ENCODE measurements at regions not wholly inside any gene's neighbourhood (a gene's known extent, or its start where the extent isn't known, plus 50 kb on each side); places are given as distances from the start of the nearest gene placed in this dataset.

DNA sequence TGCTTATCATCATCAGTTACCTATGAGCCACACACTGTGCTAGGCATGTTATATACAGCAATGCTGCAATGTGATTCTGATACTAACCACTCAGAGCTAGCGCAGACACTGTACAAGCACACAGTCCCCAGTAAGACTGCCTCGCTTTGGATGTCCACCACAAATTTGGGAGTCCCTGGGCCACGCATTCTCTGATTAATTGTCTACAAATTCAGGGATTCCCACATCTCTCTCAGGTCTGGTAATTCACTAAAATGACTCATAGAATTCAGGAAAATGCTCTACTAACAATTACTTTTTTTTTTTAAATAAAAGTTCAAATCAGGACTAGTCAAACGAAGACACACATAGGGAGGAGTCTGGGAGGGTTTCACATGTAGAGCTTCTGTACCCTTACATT is 652.1 kb upstream of the AADAT start:
- in situ Hi-C loops (cut with MboI) (no loop called here), intact Hi-C loops (cut with micrococcal nuclease) (no loop called here)
- no peak overlapping the region for H3K27ac ChIP-seq (ENCODE audit: extremely low read depth, low read depth, low read length)
- no TSS peak for BruUV-seq (replicated peaks)
- ChIA-PET CTCF (ENCODE audit: low intra/inter-chr PET ratio) (no interaction called here), POLR2A (no interaction called here)
- H3K36me3 ChIP-seq (ENCODE audit: control insufficient read depth, insufficient read depth, low read length), result no peaks in the 10 kb centered on the region
- H4K20me1 ChIP-seq (replicated peaks; ENCODE audit: control insufficient read depth, insufficient read depth, low read length), result no peaks in the 10 kb centered on the region
- H3K4me1 ChIP-seq (replicated peaks in 1 of 2; ENCODE audit: control insufficient read depth in 2 of 2, insufficient read depth in 2 of 2, low read length in 2 of 2), result no peaks in the 10 kb centered on the region
- no peaks in the 10 kb centered on the region for H3K9me3 ChIP-seq (replicated peaks; ENCODE audit: control insufficient read depth, insufficient read depth, low read depth, low read length)
- no peak overlapping the region for H2AFZ ChIP-seq (ENCODE audit: low read depth, low read length)
- ATAC-seq (no peak), DNase-seq (ENCODE audit: extremely low read depth in 1 of 4, low spot score in 3 of 4) (no peak), FAIRE-seq (no peak)
- H3K9me1 ChIP-seq (ENCODE audit: control insufficient read depth, insufficient read depth, low read length), result no peaks in the 10 kb centered on the region
- no peak overlapping the region for H3K9ac ChIP-seq (ENCODE audit: insufficient read depth in 1 of 2, low read depth in 2 of 2, low read length in 2 of 2)
- WGBS (ENCODE audit: insufficient coverage, low coverage, missing lambda C conversion rate), result 0% methylated on average over 4 of the region's 4 CpGs
- no peak overlapping the region for H3K4me3 ChIP-seq
- TF ChIP-seq GATAD2A (IDR thresholded peaks at IDR 0.05), result no peak
- TF ChIP-seq NFYB (IDR thresholded peaks at IDR 0.05; ENCODE audit: extremely low read depth, insufficient read length), result no peak
- no peak for TF ChIP-seq TRIM24 (IDR thresholded peaks at IDR 0.05)
- H3K4me2 ChIP-seq (ENCODE audit: insufficient read depth, low read length), result no peak overlapping the region
- H3K27me3 ChIP-seq (ENCODE audit: control insufficient read depth in 2 of 2, insufficient read depth in 2 of 2, low read length in 2 of 2), result no peaks in the 10 kb centered on the region
- no peaks in the 10 kb centered on the region for H3K79me2 ChIP-seq (ENCODE audit: control insufficient read depth, insufficient read depth, low read length)

DNA sequence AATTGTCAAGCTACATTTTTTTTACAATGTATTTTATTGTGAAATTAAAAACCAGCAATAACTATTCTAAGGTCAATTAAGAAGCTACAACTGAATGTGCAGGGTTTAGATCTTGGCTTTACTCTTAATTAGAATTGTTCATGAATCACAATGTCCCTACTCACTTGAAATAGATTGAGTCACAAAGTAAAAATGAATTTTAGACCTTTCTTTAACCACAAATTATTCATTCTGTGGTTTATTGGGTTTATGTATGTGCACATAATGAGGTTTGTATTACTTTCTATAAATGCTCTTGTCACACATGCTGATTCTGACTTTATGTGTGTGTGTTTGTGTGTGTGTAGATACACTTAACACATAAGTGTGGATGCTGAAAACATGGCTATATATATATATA is 647.0 kb upstream of the AADAT start:
- DNase-seq (ENCODE audit: extremely low read depth in 1 of 4, low spot score in 3 of 4), result no peak
- H4K20me1 ChIP-seq (replicated peaks; ENCODE audit: control insufficient read depth, insufficient read depth, low read length), result no peaks in the 10 kb centered on the region
- H3K4me3 ChIP-seq, result no peak overlapping the region
- POLR2A ChIA-PET, result no interaction called here
- H3K9me3 ChIP-seq (replicated peaks; ENCODE audit: control insufficient read depth, insufficient read depth, low read depth, low read length), result no peaks in the 10 kb centered on the region; the same call in 1 of the 2 replicates
- no peak overlapping the region for H3K27ac ChIP-seq (ENCODE audit: extremely low read depth, low read depth, low read length)
- no peaks in the 10 kb centered on the region for H3K4me1 ChIP-seq (replicated peaks in 1 of 2; ENCODE audit: control insufficient read depth in 2 of 2, insufficient read depth in 2 of 2, low read length in 2 of 2)
- intact Hi-C loops (cut with micrococcal nuclease), result no loop called here
- no TSS peak for BruUV-seq (replicated peaks)
- in situ Hi-C loops (cut with MboI), result no loop called here
- H3K27me3 ChIP-seq (ENCODE audit: control insufficient read depth in 2 of 2, insufficient read depth in 2 of 2, low read length in 2 of 2), result no peaks in the 10 kb centered on the region
- ATAC-seq, result no peak
- H3K9ac ChIP-seq (ENCODE audit: insufficient read depth in 1 of 2, low read depth in 2 of 2, low read length in 2 of 2), result no peak overlapping the region
- no peaks in the 10 kb centered on the region for H3K9me1 ChIP-seq (ENCODE audit: control insufficient read depth, insufficient read depth, low read length)
- H3K36me3 ChIP-seq (ENCODE audit: control insufficient read depth, insufficient read depth, low read length), result no peaks in the 10 kb centered on the region
- H3K79me2 ChIP-seq (ENCODE audit: control insufficient read depth, insufficient read depth, low read length), result no peaks in the 10 kb centered on the region
- no peak overlapping the region for H3K4me2 ChIP-seq (ENCODE audit: insufficient read depth, low read length)
- CTCF ChIA-PET (ENCODE audit: low intra/inter-chr PET ratio), result no interaction called here
- no peak for FAIRE-seq
- H2AFZ ChIP-seq (ENCODE audit: low read depth, low read length), result no peak overlapping the region
- no peak for TF ChIP-seq ETS1 (conservative IDR thresholded peaks at IDR 0.05; ENCODE audit: control insufficient read depth, low read depth, low read length)
- no peak for TF ChIP-seq ZZZ3 (IDR thresholded peaks at IDR 0.05)
- no peak for TF ChIP-seq TRIM24 (IDR thresholded peaks at IDR 0.05)
- no peak for TF ChIP-seq ZNF696 (CRISPR knock-in tag; conservative IDR thresholded peaks at IDR 0.05)
- TF ChIP-seq, protein P1, sequence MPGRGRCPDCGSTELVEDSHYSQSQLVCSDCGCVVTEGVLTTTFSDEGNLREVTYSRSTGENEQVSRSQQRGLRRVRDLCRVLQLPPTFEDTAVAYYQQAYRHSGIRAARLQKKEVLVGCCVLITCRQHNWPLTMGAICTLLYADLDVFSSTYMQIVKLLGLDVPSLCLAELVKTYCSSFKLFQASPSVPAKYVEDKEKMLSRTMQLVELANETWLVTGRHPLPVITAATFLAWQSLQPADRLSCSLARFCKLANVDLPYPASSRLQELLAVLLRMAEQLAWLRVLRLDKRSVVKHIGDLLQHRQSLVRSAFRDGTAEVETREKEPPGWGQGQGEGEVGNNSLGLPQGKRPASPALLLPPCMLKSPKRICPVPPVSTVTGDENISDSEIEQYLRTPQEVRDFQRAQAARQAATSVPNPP (IDR thresholded peaks at IDR 0.05; ENCODE audit: borderline replicate concordance, insufficient read depth, insufficient read length), result no peak
- no peak for TF ChIP-seq FIP1L1 (IDR thresholded peaks at IDR 0.05; ENCODE audit: low read depth, low read length, poor library complexity, severe bottlenecking)
- TF ChIP-seq PBX2 (CRISPR knock-in tag; IDR thresholded peaks at IDR 0.05; ENCODE audit: low read depth), result no peak
- no peak for TF ChIP-seq PBX2 (tag; conservative IDR thresholded peaks at IDR 0.05; ENCODE audit: low read depth)
- TF ChIP-seq ZNF239 (CRISPR knock-in tag; IDR thresholded peaks at IDR 0.05), result no peak
- no peak for TF ChIP-seq KDM1A (IDR thresholded peaks at IDR 0.05)

Data from K562 (cell line).